Fibroblast of skin of abdomen (primary cell): ENCODE measurements at regions not wholly inside any gene's neighbourhood (a gene's known extent, or its start where the extent isn't known, plus 50 kb on each side); places are given as distances from the start of the nearest gene placed in this dataset.
"Not testable (repeated sequence)": the region's sequence is repeated elsewhere in the genome, so short reads cannot be mapped to it uniquely, and the experiment has no call there.

Experiments
- DNase-seq: peaks from one replicate; pipeline ENCODE4 v3.0.0-alpha.2; 2013

DNA sequence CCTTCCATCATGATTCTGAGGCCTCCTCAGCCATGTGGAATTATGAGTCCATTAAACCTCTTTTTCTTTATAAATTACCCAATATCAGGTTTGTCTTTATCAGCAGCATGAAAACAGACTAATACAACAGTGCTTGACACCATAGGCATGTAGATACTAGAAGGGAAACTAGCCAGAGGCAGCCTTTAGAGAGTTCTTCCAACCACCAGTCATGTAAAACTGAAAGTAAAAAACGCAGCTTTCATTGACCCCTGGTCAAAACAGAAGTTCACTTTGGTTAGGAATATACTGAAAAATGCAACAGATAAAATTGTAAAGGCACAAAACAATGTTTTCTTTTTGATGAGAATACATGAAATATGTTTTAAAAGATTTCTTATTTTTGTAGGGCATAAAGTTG, 122.8 kb upstream of the L3MBTL4 start:
- no peak for DNase-seq

GRCh38 chr18:6541131-6541679, 126.5 kb upstream of the L3MBTL4 start:
- DNase-seq, result not testable (repeated sequence)

DNA sequence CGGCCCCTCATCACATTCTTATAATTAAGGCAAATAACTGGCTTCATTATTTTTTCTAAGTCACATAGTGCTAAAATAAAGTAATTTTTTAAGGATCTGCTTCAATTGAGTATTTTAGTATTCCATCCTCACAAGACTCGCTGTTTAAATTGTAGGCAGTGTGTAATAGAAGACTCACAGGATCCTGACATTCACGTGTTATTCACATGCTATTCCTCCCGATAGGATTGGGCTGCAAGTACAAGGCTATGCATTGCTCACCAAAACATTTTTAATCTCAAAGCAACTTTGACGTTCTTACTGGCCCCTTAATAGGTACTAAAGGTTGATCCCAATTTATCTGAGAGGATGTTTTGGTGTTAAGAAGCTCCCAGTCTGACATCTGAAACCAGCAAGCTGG, 127.6 kb upstream of the L3MBTL4 start:
- DNase-seq, result no peak

GRCh38 chr18:6543330-6543908, 128.7 kb upstream of the L3MBTL4 start:
- DNase-seq, result peak; percentile 53

- no peak for DNase-seq
Measured at GRCh38 chr18:6546229-6546628, 131.5 kb upstream of the L3MBTL4 start.

GRCh38 chr18:6547476-6547875, 132.8 kb upstream of the L3MBTL4 start:
- no peak for DNase-seq

DNA sequence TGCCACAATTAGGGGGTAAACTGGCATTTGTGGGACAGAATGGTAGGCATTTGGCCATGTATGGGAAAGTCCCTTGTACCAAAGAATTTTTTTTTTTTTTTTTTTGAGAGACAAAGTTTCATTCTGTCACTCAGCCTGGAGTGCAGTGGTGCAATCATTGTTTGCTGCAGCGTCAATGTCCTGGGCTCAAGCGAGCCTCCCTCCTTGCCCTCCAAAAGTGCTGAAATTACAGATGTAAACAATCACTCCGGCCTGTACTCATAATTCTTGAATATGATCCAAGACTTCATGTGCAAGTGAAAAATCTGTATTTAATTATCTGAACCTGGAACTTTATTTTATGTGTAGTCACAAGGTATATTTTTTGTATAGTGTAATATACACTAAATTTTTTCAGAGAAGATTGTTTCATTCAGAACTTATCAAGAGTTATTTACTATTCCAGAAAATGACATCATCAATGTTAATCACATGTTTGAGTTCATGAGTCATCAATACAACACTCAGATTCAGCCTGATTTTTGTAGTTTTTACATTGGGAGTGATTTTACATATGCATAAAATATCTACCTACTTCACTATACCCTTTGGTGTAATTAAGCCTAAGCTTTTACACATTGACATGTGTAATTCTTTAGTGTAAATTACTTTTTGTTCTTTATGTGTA, 138.7 kb upstream of the L3MBTL4 start:
- peak; percentile 35 for DNase-seq

DNA sequence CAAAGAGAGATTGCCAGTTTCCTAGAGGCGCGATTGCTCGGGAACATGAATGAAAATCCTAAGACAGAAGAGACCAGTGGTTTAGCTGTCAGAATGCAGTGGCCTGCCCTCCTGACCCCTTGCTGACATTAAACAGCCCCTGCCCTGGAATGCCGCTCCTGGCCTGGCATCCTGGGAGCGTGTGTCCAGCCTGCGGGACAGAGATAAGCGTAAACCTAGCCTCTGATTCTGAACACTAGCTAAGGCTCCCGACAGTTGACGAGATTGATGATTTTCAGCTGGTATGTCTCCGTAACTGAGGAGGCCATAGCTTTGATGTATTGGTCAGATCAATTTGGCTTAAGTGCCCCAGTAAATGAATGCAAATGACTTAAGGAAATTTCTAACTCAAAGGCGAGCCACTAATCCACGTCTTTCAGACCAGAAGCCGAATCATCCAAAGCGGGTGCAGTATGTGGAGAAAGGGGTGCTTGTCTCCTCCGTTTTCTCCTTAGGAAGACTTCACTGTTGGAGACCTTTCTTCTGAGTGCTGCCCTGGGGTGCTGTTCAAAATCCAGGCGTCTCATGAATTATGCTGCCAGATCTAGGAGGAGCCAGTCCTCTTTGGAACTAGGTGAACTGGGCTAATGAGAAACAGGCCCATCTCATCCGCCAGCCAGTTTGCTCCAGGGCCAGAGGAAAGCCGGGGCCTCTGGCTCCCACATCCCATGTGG, 142.5 kb upstream of the L3MBTL4 start:
- DNase-seq, result peak; percentile 55

- no peak for DNase-seq
Measured at GRCh38 chr18:6557770-6558248, 143.1 kb upstream of the L3MBTL4 start.

DNA sequence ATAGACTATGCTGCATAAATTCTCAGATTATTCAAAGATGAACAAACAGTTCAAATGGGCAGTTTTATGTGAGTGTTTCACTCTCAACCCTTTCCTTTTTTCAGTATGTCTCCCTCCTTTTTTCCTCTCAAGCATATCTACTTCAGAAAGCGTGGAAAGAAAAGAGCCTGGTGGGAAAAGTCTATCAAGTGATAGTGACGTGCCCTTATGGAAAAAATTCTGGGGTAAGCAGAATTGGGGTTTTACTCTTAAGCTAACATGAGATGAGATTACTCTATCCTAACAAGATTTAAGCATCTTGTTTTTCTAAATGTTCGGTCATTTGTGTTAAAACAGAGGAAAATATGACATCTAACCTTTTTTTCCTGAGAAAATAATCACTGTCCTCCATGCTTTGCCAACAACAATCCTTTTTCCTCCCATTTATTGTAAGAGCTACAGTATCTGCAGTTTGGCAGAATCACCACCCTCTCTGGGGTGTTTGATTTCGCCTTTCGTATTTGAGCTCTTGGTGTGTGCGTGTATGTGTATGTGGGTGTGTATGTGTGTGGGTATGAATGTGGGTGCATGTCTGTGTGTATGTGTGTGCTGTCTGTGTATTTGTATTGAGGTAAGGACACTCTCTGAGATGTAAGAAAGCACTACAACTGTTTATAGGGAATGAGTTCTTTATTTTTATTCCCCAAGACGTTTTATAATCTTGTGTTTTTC, 143.9 kb upstream of the L3MBTL4 start:
- DNase-seq, result no peak

DNA sequence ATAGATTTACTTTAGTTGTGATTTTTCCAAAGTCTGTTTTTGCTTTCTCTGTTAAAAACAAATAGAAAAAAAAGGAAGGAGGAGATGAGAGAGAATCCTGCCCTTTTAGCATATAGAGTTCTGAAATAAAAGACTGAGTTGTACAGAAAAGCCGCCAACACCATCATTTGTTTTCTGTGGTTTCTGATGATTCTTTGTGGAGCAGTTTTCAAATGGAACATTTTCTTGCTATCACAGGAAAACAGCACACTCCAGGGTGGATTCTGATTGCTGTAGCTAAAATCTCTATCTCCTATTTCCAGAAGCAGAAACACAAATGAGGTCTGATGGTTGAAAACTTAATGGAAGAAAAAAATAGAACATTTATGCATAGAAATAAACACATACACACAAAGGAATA, 144.6 kb upstream of the L3MBTL4 start:
- no peak for DNase-seq

DNA sequence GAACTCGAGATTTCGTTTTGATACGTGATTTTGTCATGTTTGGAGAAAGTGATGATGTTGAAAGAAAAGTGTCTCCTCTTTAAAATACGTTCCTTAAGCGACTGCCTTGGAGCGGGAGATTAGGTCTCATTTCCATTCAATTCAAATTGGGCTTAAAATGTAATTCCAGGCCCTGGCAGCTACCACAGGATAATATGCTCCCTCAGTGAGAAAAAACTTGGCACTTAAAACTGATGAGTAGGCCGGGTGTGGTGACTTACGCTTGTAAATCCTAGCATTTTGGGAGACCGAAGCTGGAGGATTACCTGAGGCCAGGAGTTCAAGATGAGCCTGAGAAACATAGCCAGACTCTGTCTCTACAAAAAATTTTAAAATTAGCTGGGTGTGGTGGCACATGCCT, 146.3 kb upstream of the L3MBTL4 start:
- DNase-seq, result no peak

DNA sequence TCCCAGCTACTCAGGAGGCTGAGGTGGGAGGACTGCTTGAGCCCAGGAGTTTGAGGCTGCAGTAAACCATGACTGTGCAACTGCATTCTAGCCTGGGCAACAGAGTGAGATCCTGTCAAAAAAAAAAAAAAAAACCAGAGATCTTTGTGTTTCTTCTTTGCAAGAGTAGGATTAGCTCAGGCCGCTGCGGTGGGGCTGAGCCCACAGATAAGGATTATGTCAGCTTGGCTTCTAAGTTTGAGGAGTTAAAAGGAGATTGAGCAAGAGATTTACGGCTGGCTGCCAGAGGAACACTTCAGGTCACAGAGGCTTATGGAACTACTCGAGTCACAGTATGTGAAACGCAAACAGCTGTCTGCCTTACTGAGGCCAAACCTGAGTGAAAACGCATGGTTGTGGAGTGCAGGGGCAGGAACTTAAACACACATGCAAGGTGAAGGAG, 146.7 kb upstream of the L3MBTL4 start:
- DNase-seq, result peak; percentile 82

DNA sequence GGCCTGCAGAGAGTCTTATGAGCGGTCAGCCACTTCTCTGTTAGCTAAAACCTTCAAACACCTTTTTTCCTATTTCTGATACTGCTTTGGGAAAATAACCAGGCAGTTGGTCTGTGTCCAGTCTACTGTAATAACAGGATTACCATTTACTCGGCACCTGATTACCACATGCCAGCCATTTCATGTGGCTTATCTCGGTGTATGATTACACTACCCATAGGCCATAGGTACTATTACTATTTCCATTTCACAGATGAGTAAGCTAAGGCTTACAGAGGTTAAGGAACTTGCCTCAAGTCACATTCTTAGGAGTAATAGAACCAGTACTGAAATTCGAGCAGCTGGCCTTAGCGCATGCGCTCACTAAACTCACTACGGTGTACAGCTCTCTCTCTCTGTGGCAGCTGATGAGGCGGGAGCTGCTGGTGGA, 147.2 kb upstream of the L3MBTL4 start:
- DNase-seq, result no peak

DNA sequence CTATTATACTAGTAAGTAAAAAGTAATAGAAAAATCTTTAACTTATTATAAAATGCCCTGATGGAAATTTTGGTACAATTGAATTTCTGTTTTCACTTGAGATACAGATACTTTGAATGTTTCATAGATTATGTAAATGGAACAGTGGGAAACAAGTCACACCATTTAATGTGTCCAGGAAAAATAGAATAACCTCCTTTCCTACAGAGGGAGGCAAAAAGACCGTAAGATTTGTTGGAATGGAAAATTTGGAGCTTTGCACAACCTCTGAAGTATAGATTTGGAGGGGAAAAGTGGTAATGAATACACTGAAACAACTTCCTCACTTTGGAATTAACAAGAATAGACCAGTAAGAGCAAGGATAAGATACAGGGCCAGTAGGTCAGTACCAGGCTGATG, 149.2 kb upstream of the L3MBTL4 start:
- DNase-seq, result no peak

DNA sequence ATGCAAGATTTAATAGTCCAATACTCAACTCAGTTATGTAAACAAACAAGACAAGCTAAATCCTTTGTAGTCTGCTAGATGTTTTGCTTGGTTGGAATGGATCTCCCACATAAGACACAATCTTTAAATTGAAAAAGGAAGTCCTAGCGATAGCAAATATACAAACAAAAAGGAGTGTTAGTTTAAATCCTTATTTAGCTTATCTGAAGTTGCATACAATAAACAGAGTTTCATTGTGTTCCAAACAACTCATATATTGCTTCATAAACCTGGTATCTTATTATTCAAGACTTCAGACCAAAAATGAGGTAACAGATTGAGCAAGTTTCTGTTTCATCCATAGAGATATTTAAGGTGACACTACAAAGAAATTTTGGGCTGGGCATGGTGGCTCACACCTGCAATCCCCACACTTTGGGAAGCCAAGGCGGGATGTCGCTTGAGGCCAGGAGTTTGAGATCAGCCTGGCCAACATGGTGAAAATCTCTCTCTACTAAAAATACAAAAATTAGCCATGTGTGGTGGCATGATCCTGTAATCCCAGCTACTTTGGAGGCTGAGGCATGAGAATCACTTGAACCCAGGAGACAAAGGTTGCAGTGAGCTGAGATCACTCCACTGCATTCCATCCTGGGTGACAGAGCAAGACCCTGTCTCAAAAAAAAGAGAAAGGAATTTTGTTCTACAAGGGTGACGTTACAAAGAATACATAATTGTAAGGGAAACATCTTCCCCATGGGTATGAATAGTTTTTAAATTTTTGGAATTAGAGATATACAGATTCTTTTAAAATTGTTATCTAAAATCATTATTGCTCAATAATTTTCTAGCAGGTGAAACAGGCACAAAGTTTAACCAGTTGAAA, 150.5 kb upstream of the L3MBTL4 start:
- DNase-seq, result no peak

DNA sequence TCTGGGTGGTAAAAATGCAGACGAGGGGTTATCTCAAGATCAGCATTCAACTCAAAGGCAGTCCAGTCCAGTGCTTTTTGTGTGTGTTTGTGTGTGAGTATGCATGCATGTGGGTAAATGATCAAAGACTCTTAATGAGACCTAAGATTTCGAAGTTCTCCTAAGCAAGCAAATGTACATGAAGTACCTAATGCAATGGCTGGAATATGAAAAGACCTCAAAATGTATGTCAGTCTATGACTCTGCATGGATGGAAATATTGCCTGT, 151.0 kb upstream of the L3MBTL4 start:
- DNase-seq, result no peak

DNA sequence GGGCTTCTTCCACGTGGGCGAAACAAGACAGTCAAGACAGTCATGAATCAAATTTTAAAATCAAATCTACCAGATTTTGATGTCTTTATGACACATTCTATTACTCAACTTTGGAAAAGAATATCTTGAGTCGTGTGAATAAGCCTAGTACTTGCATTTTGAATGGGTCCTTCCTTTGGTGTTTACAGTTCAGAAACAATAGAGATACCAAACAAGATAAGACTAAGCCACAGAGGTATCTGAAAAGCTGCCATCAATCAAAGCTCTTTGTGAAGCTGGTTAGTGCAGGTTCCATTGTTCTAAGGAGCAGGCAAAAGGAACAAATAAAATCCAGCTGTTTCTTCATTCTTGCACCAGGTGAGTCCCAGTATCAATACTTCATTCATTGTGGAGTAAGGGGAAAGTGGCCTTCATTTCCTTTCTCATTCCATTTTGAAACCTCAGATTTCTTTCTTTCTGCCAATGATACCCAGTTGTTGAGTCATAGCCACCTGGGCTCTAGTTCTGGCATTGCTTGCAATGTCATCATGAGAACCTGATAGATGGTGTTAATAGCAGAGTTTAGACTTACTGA, 151.7 kb upstream of the L3MBTL4 start:
- no peak for DNase-seq

- DNase-seq, result no peak
Measured at GRCh38 chr18:6569813-6570212, 155.1 kb upstream of the L3MBTL4 start.

GRCh38 chr18:6570581-6571238, 156.0 kb upstream of the L3MBTL4 start:
- DNase-seq, result no peak

DNA sequence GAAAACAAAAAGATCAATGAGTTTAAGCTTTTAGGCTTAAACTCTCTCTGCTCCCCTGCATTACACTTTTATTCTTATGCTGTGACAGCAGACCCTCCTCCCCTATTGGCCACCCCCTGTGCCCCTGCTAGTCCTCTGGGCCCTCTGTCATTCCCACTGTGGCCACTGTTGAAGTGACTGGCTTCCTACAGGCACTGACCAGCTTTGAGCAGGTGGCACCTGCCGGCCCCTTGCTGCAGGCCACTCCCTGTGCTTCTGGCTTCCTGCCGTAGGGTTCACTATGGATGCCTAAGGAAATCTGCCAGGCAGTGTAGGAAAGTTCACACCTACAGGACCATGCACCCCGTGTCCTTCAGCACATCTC, 156.5 kb upstream of the L3MBTL4 start:
- DNase-seq, result no peak
